ENCODE measurements at regions not wholly inside any gene's neighbourhood (a gene's known extent, or its start where the extent isn't known, plus 50 kb on each side); places are given as distances from the start of the nearest gene placed in this dataset.

DNA sequence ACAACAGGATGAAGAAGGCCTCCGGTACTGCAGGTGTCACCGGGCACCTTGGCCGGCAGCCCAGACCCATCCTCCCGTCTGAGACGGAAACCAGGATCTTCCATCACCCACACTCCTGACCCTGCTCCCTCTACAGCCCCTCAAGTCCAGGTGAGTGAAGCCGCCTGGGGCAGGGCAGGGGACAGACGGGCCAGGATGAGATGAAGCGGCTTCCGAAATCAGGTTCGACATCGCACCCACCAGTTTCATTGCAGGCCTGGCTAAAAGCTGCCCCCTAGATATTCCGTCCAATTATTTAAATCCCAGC, 639.1 kb downstream of the TBC1D22A start:
- Histone ChIP-seq H3K36me3 (replicated peaks in 1 of 2; ENCODE audit: control insufficient read depth in 1 of 2, insufficient read depth in 2 of 2, low read length in 2 of 2) (no peaks in the 10 kb centered on the region), H3K27ac (ENCODE audit: extremely low read length, insufficient read depth, low read length) (no peak overlapping the region), H3K4me2 (ENCODE audit: low read depth, low read length) (no peak overlapping the region), H4K20me1 (ENCODE audit: insufficient read depth, low read length) (no peaks in the 10 kb centered on the region), H3K4me1 (ENCODE audit: insufficient read depth, low read length) (no peaks in the 10 kb centered on the region), H3K9me3 (ENCODE audit: low read length) (no peaks in the 10 kb centered on the region), H3K4me3 (replicated peaks in 1 of 3; ENCODE audit: insufficient read depth in 1 of 3, low read depth in 2 of 3, low read length in 3 of 3) (no peak overlapping the region), H2AFZ (ENCODE audit: low read length) (no peak overlapping the region), H3K27me3 (ENCODE audit: control insufficient read depth in 1 of 2, insufficient read depth in 2 of 2, low read length in 2 of 2) (peaks cover 2 to 68% of the 10 kb centered on the region in 2 experiments), H3K79me2 (ENCODE audit: insufficient read depth, low read length) (no peaks in the 10 kb centered on the region), H3K9ac (ENCODE audit: insufficient read depth, low read depth, low read length) (no peak overlapping the region)
- POLR2A ChIA-PET = no interaction called here
- no peak for DNase-seq (ENCODE audit: low spot score)
- TF ChIP-seq, protein P1, sequence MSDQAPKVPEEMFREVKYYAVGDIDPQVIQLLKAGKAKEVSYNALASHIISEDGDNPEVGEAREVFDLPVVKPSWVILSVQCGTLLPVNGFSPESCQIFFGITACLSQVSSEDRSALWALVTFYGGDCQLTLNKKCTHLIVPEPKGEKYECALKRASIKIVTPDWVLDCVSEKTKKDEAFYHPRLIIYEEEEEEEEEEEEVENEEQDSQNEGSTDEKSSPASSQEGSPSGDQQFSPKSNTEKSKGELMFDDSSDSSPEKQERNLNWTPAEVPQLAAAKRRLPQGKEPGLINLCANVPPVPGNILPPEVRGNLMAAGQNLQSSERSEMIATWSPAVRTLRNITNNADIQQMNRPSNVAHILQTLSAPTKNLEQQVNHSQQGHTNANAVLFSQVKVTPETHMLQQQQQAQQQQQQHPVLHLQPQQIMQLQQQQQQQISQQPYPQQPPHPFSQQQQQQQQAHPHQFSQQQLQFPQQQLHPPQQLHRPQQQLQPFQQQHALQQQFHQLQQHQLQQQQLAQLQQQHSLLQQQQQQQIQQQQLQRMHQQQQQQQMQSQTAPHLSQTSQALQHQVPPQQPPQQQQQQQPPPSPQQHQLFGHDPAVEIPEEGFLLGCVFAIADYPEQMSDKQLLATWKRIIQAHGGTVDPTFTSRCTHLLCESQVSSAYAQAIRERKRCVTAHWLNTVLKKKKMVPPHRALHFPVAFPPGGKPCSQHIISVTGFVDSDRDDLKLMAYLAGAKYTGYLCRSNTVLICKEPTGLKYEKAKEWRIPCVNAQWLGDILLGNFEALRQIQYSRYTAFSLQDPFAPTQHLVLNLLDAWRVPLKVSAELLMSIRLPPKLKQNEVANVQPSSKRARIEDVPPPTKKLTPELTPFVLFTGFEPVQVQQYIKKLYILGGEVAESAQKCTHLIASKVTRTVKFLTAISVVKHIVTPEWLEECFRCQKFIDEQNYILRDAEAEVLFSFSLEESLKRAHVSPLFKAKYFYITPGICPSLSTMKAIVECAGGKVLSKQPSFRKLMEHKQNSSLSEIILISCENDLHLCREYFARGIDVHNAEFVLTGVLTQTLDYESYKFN (CRISPR knock-in tag; conservative IDR thresholded peaks at IDR 0.05) = no peak
- in situ Hi-C loops (cut with HindIII; ENCODE audit: extremely low pct_ligation_motif_present, low pct_unique_long_range_greater_than_20kb) = no loop called here
- BruUV-seq (replicated peaks) = no TSS peak
- intact Hi-C loops (cut with micrococcal nuclease; ENCODE audit: unreplicated experiment) = no loop called here
- CTCF ChIA-PET (ENCODE audit: low intra/inter-chr PET ratio, low total read pairs) = no interaction called here
- WGBS (ENCODE audit: low lambda C conversion rate) = 56% methylated on average over 6 of the region's 12 CpGs
- no peak for FAIRE-seq
- no peak for ATAC-seq

DNA sequence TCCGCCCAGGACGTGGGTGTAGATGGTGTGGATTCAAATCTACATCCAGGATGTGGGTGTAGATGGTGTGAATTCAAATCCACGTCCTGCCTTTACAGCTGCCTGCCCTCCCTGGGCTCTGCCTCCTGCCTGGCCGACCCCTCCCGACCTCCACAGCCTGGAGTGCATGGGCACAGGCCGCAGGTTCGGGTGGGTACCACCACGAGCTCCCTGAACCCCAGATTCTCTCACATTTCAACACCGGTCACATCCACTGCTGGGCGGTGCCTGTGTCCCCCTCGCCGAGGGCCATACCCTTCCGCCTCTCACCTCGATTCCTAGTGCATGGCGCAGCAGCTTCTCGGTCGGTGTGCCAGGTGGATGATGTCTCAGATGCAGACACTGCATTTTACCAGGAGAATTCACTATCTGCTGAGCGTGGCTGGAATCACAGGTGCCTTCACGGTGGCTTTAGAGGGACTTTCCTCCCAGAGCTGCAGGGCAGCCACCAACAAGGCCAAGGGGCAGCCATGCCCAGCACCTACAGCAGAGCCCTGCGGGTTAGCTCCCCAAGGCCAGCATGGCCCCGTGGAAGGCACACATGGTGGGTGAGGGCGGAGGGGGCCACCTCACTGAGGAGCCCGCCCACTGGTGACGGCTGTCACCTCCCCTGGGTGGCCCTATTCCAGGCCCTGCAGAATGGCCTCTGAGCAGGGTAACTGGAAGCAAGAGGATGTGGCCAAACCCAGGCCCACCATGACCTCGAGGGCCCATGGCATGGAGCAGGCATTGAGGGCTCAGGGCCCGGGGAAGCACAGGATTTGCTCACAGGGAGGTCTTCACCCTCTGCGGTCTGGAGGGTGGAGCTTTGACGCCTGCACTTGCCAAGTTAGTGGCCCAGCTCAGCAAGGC, 638.5 kb downstream of the TBC1D22A start:
- BruUV-seq (replicated peaks) = no TSS peak

More for the DNA sequence above, 638.5 kb downstream of the TBC1D22A start:
- Histone ChIP-seq H3K9me3 (ENCODE audit: low read length) (no peaks in the 10 kb centered on the region), H2AFZ (ENCODE audit: low read length) (no peak overlapping the region), H3K36me3 (replicated peaks in 1 of 2; ENCODE audit: control insufficient read depth in 1 of 2, insufficient read depth in 2 of 2, low read length in 2 of 2) (no peaks in the 10 kb centered on the region), H3K4me2 (ENCODE audit: low read depth, low read length) (no peak overlapping the region), H3K27ac (ENCODE audit: extremely low read length, insufficient read depth, low read length) (no peak overlapping the region), H3K4me1 (ENCODE audit: insufficient read depth, low read length) (no peaks in the 10 kb centered on the region), H3K9ac (ENCODE audit: insufficient read depth, low read depth, low read length) (no peak overlapping the region), H3K4me3 (replicated peaks in 1 of 3; ENCODE audit: insufficient read depth in 1 of 3, low read depth in 2 of 3, low read length in 3 of 3) (no peak overlapping the region), H3K79me2 (ENCODE audit: insufficient read depth, low read length) (no peaks in the 10 kb centered on the region), H3K27me3 (ENCODE audit: control insufficient read depth in 1 of 2, insufficient read depth in 2 of 2, low read length in 2 of 2) (peaks cover 2 to 68% of the 10 kb centered on the region in 2 experiments), H4K20me1 (ENCODE audit: insufficient read depth, low read length) (no peaks in the 10 kb centered on the region)
- FAIRE-seq = no peak
- intact Hi-C loops (cut with micrococcal nuclease; ENCODE audit: unreplicated experiment) (no loop called here), in situ Hi-C loops (cut with HindIII; ENCODE audit: extremely low pct_ligation_motif_present, low pct_unique_long_range_greater_than_20kb) (no loop called here)
- DNase-seq (ENCODE audit: low spot score) = no peak
- TF ChIP-seq HOXA5 (CRISPR knock-in tag; IDR thresholded peaks at IDR 0.05) = no peak
- no peak for TF ChIP-seq ZBTB7B (CRISPR knock-in tag; IDR thresholded peaks at IDR 0.05)
- TF ChIP-seq, protein P2, sequence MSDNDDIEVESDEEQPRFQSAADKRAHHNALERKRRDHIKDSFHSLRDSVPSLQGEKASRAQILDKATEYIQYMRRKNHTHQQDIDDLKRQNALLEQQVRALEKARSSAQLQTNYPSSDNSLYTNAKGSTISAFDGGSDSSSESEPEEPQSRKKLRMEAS (IDR thresholded peaks at IDR 0.05) = no peak
- TF ChIP-seq HDAC1 (CRISPR knock-in tag; IDR thresholded peaks at IDR 0.05) = no peak
- TF ChIP-seq ZSCAN31 (CRISPR knock-in tag; IDR thresholded peaks at IDR 0.05; ENCODE audit: low read depth) = no peak
- TF ChIP-seq, protein P3, sequence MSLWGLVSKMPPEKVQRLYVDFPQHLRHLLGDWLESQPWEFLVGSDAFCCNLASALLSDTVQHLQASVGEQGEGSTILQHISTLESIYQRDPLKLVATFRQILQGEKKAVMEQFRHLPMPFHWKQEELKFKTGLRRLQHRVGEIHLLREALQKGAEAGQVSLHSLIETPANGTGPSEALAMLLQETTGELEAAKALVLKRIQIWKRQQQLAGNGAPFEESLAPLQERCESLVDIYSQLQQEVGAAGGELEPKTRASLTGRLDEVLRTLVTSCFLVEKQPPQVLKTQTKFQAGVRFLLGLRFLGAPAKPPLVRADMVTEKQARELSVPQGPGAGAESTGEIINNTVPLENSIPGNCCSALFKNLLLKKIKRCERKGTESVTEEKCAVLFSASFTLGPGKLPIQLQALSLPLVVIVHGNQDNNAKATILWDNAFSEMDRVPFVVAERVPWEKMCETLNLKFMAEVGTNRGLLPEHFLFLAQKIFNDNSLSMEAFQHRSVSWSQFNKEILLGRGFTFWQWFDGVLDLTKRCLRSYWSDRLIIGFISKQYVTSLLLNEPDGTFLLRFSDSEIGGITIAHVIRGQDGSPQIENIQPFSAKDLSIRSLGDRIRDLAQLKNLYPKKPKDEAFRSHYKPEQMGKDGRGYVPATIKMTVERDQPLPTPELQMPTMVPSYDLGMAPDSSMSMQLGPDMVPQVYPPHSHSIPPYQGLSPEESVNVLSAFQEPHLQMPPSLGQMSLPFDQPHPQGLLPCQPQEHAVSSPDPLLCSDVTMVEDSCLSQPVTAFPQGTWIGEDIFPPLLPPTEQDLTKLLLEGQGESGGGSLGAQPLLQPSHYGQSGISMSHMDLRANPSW (CRISPR knock-in tag; IDR thresholded peaks at IDR 0.05; ENCODE audit: borderline replicate concordance) = no peak
- no peak for TF ChIP-seq FOXA3 (CRISPR knock-in tag; IDR thresholded peaks at IDR 0.05)
- no peak for TF ChIP-seq ZFP36L2 (CRISPR knock-in tag; IDR thresholded peaks at IDR 0.05)
- no peak for TF ChIP-seq KMT2B (CRISPR knock-in tag; IDR thresholded peaks at IDR 0.05)
- no peak for TF ChIP-seq ZNF101 (CRISPR knock-in tag; IDR thresholded peaks at IDR 0.05; ENCODE audit: borderline replicate concordance, low read depth)
- no peak for TF ChIP-seq ATF1 (CRISPR knock-in tag; IDR thresholded peaks at IDR 0.05)
- no peak for TF ChIP-seq TGIF2 (CRISPR knock-in tag; IDR thresholded peaks at IDR 0.05)
- TF ChIP-seq PLRG1 (conservative IDR thresholded peaks at IDR 0.05) = no peak
- ATAC-seq = no peak
- WGBS (ENCODE audit: low lambda C conversion rate) = 36% methylated on average over 12 of the region's 28 CpGs
- ChIA-PET POLR2A (no interaction called here), CTCF (ENCODE audit: low intra/inter-chr PET ratio, low total read pairs) (no interaction called here)

Measured in HepG2 (cell line).